ENCODE measurements at regions not wholly inside any gene's neighbourhood (a gene's known extent, or its start where the extent isn't known, plus 50 kb on each side); places are given as distances from the start of the nearest gene placed in this dataset.

DNA sequence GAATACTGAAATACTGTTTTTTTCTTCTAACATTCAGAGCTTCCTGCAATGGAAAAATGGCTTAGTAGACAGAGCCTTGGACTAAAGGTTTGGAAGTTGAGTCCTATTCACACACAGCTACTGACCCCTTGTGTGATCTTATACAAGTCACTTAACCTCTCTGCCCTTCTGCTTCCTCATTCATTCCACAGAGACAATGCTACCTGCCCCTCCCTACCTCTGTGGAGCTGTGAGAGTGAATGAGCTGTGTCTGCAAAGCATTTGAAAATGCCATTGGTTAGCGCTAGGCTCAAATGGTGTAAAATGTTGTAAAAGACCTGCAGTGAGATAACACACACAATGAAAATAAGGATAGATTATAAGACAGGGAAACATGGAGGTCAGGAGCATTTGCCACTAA is 214.4 kb downstream of the BARHL2 start:
- TF ChIP-seq, protein P1, sequence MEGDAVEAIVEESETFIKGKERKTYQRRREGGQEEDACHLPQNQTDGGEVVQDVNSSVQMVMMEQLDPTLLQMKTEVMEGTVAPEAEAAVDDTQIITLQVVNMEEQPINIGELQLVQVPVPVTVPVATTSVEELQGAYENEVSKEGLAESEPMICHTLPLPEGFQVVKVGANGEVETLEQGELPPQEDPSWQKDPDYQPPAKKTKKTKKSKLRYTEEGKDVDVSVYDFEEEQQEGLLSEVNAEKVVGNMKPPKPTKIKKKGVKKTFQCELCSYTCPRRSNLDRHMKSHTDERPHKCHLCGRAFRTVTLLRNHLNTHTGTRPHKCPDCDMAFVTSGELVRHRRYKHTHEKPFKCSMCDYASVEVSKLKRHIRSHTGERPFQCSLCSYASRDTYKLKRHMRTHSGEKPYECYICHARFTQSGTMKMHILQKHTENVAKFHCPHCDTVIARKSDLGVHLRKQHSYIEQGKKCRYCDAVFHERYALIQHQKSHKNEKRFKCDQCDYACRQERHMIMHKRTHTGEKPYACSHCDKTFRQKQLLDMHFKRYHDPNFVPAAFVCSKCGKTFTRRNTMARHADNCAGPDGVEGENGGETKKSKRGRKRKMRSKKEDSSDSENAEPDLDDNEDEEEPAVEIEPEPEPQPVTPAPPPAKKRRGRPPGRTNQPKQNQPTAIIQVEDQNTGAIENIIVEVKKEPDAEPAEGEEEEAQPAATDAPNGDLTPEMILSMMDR (IDR thresholded peaks at IDR 0.05; ENCODE audit: low read depth, low read length) = no peak
- no peak for TF ChIP-seq POLR2A (IDR thresholded peaks at IDR 0.05; ENCODE audit: extremely low read depth, insufficient read length)
- TF ChIP-seq, protein P2, sequence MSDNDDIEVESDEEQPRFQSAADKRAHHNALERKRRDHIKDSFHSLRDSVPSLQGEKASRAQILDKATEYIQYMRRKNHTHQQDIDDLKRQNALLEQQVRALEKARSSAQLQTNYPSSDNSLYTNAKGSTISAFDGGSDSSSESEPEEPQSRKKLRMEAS (IDR thresholded peaks at IDR 0.05; ENCODE audit: low read depth, low read length) = no peak
